GM19438 (cell line): ENCODE measurements at regions not wholly inside any gene's neighbourhood (a gene's known extent, or its start where the extent isn't known, plus 50 kb on each side); places are given as distances from the start of the nearest gene placed in this dataset.

Experiments used
- ATAC-seq: cut with Tn5 transposase; IDR thresholded peaks from one replicate; pipeline ENCODE4 v1.9.1; 2021; ENCODE audit warnings: low read depth; ENCODE audit not compliant: unreplicated experiment

DNA sequence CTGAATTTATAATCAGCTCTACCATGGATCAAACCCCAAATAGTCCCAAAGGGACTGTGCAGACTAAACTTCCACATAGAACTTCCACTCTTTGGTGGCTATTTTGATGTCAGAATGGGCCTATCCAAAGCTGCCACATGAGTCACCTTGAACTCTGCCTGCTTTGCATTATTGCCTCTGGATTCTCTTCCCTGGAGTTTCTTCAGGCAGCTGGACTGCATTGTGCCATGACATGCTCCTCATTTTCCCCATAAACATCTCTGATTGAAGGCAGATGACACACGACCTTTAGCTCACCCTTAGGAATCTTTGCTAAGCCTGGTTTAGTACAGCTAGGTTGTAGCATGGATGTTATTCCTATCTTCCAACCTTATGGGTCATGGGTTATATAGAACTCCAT lies 251.7 kb downstream of the FZD1 start:
- ATAC-seq: no peak

DNA sequence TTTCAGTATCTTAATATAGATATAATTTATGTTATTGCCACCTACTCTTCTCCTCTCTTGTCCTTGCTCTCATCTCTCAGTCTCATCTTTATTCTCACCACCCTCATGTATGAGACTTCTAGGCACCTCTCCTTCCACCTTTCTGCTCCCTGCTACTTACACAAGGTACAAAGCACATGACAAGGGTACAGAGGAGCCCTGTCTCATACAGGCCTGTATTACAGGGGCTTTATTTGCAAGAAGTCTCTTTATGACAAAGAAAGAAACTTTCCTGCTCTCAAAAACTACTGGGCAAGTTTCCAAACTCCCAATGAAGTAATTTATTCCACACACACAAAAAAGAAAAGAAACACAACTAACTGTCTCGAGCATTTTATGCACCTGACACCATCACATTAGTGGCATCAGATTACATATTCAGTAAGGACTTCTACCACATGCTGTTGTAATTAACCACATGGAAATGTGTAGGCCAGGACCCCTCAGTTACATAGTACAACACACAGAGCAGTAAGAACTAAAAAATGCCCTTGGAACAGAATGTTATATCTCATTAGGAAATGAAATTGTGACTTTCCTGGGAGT lies 253.1 kb downstream of the FZD1 start:
- ATAC-seq: no peak

DNA sequence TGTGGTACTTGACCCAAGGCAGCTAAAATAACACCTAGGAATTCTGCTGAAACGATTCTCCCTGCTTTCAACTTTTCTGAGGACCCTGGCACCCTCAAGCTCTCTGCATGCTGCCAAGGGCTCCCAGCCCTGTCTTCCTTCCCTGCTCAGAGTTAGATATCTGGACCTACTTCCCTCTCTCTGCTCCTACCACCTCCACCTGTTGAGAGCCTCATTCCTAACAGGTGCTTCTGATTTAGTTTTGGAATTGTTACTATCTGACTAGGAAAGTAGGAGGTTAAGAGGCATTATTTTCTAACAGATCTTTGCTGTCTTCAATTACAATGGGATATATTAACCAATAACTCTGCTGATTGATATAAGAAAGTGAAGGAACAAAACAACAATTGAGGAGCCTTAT lies 253.8 kb downstream of the FZD1 start:
- no peak for ATAC-seq

DNA sequence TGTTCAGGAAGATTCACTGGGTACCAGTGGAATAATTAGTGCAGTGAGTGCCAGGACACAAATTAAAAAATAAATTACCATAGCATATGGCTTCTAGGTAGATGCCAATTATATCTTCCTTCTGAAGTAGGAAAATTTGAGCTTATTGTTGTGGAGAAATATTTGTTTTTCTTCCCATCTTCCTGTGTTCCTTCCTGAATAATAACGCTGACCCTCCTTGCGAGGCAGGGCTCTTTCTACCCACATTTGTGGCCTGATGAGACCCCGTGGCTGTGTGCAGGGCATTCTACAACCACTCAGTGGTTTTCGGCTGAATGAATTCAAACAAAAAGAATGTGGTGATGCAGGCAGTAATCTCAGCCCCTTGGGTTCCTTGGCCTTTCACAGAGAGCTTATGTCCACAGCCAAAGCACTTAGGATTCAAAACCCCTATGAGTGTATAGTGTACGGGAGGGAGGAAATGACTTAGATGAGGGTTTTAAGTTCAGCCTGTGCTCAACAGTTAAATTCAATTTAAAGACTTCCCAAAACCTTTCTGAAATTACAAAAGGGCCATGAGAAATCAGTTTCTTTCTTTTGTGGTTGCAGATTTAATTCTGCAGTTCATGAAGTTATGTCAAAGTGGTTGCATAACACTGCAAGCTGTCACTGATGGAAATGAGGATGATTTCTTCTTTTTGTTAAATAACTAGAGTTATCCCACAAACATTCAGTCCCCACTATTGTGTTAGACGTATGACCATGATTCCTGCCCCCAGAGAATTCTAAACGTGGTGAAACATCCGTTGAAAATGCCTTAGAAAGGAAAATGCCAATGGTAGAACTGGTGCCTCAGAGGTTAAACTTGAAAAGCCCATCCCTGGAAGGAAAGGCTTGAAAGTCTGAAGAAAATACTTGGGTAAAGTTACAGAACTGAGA lies 255.3 kb downstream of the FZD1 start:
- no peak for ATAC-seq

DNA sequence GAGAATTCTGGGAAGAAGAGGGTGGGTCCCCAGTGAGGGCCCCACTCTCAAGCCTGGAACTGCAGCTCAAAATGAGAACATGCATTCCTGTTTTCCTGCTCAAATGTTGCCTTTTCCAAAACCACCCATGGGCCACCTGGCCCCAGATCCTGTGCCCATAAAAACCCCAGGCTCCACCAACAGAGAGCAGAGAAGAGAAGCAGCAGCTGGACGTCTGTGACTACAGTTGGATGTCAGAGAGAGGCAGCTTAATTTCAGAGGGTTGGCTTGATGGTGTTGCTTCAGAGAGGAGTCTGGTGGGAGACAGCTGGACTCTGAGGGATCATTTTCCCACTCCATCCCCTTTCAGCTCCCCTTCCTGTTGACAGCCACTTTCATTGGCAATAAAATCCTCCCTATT lies 256.4 kb downstream of the FZD1 start:
- no peak for ATAC-seq

DNA sequence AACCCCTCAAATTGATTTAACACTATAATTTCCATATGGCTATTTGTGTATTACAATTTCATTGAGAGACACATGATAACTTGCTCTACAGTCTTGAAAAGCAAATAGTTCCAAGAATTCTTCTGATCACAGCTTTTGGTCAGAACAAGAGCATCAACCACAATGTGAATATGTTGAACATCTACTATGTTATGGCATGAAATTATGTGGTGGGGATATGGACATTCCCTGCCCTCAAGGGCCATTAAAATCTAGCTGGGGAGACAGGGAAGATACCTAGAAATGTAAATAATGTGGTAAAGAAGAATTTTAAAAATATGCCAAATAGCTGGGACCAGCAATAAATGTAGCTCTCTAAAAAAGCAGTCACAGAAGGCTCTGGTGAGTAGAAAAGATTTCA lies 262.2 kb downstream of the FZD1 start:
- ATAC-seq: no peak

DNA sequence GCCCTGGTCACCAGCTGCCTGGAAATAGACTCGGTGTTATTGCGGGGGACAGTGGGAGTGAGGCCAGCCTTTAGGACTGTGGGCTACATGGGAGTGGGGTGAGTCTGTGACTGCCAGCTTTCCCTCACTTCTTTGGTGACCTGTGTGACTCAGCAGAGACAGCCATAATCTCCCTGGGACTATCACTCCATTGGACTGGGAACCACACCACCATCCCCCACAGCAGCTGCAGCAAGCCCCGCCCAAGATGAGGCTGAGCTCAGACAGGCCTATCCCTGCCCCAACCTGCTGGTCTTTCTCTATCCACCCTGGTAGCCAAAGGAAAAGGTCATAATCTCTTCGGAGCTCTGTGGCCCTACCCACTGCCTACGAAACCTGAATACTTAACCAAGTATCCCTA lies 263.2 kb downstream of the FZD1 start:
- no peak for ATAC-seq

DNA sequence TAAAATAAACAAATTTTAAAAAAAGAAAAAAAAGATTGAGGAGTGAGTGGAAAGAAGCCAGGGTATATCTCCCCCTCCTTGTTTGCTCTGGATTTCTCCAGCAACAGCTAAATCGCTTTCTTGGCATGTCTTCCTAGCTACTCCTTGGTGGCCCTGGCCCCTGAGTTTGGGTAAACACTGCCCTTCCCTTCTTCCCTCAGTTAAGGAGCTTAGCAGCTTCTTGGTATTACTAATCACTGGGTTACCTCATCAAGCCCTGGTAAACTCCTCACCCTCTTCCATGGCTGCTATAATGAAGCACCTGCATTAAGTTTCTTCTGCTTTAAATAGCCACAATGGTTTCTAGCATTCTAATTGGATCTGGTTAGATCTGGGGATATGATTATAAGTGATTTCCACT lies 269.8 kb downstream of the FZD1 start:
- no peak for ATAC-seq

DNA sequence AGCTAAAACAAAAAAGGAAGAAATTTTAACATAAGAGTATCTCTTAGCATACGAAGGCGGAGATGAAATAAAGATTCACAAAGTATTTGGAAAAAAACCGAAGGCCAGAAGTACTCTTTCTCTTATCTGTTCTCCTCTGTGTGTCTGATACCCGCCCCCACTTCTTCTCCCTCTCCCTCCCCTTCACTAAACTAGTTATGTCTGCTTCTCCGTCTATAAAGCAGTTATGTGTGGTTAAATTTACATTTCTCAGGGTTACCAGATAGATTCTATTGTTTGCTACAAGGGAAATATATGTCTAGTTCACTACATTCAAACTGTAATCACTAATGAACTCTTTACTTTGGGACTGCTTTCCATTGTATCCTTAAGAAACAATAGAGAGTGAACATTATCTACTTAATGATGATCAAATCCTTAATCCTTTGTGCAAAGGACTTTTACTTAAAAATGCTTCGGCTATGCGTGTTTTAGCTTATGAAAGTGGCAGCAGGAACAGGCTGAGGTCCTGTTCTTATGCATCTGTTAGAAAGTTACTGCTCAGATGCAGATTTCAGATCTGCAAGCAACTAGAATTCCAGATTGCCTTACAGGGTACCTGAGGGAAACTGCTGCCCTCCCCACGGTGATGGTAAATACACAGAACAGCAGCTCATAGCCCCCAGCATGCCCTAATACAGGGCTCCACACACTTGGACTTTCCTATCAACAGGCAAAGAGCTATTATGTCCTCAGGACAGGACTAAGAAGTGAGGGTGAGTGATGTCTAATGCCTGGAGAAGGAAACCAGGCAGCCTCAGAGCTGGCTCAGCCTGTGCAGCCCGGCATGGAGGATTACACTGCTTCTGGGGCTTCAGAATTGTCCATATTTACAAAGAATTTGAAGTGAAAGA lies 273.3 kb downstream of the FZD1 start:
- no peak for ATAC-seq

DNA sequence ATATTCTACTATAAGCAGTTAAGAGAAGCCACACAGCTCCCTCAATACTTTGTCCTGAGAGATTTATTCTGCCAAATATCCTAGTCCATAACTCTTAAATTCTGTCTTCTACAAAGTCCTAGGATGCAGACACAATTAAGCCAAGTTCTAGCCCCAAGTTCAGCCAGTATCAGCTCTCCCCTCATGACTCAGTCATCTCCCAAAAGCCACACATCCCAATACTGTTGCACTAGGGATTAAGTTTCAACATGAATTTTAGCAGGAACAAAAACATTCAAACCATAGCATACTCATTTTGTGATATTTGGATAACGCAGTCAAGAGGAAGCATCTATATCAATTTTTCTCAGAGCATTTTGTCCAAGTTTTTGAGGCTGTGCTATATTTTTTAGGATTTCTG lies 277.4 kb downstream of the FZD1 start:
- ATAC-seq: no peak

DNA sequence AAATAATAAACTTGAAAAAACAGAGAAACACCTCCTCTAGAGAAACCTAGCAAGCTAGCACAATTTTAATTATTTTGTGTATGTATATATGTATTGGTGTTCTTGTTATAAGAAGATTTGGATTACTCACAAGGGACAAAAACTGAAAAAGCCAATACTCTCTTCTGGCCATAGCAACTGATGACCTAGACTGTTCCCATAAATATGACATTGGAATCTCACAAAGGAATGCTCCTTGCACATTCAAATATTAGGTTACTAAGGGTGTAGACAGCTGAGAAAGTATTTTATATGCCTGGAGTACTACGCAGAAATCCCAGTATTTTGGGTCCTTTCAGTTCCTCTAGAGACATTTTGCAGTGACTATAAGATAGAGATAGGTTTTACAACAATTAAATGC lies 279.4 kb downstream of the FZD1 start:
- no peak for ATAC-seq

DNA sequence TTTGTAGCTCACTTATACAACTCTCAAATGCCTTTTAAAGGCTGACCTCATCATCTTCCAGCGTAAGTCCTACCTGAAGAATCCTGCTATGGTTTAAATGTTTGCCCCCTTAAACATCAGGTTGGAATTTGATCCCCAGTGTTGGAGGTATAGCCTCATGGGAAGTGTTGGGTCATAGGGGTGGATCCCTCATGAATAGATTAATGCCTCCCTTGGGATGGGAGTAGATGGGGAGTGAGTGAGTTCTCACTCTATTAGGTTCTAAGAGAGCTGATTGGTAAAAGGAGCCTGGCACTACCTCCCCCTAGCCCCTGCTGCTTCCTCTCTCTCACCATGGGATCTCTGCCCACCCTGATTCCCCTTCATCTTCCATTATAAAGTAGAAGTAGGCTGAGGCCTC lies 285.6 kb downstream of the FZD1 start:
- no peak for ATAC-seq

DNA sequence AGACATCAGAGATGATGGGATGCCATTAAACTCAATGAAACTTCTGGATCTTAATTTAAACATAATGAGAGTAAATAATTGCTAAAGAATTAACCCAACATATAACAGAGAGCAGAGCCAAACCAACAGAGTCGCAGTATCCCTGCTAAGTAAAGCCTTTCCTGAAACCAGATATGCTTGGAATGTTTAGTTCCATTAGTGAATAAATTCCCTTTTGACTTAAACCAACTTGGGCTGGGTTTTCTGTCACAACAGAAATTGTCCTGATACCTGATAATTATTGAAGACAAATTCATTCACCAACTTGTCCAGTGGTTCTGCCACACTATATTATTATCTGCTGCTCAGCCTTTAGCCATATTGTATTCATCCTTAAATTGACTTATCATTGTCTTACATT lies 286.7 kb downstream of the FZD1 start:
- no peak for ATAC-seq

DNA sequence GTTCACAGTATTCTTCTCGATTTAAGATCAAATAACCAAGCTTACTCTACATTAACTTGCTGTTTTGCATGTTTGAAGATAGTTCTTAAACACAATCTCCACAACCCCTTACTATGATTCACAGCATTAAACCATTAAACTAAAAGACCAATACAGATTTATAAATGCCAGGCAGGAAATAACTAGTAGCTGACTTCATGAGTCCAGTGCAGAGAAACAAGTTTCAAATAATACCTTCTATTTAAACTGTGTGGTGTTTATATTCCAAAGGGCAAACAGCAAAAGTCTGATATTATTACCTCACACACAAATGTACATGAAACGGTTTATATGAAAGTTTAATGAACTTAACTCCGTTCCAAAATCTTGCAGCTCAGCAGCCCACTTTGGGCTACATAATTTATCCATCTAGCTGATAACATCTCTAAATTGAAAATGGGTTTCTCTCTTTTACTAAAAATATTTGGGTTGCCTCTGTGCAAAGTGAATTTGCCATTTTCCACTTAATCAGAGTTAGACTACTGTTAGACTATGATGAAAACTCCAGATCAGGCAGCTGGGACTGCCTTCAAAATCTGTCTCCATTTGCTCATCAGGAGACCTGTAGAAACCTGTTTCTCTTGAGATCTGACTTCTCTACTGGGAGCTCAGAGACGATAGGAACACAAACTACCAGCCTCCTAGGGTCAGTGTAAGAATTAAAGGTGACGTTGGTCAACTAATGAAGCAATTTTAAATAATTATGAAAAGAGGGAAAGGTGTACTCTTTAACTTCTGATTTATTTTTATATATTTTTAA lies 287.3 kb downstream of the FZD1 start:
- ATAC-seq: no peak

DNA sequence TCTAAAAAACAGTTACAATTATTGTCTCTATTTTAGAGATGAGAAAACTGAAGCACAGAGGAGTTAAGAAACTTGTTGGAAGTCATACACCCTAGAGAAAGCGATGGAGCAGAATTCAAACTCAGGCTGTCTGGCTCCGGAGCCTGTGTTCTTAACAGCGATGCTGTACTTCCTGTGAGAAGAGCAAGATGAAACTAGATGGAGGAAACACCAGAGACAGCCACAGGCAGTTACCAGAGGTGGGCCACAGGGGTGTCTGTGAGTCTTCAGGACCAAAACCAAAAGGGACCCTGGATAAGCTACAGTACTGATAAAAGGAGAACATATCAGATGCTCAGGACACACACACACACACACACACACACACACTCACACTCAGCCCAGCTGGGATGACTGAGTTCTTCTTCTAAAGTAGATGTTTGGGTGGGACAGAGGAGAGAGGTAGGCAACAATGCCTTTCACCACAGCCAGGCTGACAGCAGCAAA lies 289.2 kb downstream of the FZD1 start:
- ATAC-seq: no peak

DNA sequence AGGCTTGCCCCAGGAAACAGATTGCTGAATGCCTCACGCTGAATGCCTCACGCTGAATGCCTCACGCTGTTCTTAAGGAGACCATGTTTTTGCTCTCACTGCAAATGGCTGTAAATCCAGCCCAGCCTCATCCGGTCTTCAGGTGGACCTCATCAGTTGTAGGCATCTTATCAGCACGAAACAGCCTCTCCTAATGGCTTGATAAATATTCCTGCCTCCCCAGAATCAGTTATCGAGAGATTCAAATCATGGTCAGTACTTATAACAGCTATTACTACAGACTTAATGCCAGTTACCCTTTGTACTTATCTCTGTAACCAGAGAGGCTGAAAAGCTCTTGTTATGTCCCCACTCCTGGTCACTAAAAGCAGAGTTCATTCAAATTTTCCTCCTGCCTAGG lies 290.6 kb downstream of the FZD1 start:
- no peak for ATAC-seq

DNA sequence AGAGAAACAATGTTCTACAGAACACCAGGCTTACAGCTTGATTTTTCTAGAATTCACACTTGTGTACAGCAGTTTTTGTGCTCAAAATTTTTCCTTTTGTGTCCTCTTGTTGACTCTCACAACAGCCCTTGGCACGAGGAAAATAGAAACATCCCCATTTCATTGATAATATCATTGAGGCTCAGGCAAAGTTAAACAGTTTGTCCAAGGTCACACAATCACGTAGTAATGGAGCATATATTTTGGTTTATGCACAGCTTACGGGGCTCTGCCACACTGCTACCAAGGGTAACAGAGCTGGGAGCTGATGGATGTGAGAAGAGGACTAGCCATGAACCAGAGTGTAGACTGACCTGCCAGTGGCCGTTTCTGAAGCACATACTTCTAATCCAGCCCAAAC lies 292.0 kb downstream of the FZD1 start:
- no peak for ATAC-seq

DNA sequence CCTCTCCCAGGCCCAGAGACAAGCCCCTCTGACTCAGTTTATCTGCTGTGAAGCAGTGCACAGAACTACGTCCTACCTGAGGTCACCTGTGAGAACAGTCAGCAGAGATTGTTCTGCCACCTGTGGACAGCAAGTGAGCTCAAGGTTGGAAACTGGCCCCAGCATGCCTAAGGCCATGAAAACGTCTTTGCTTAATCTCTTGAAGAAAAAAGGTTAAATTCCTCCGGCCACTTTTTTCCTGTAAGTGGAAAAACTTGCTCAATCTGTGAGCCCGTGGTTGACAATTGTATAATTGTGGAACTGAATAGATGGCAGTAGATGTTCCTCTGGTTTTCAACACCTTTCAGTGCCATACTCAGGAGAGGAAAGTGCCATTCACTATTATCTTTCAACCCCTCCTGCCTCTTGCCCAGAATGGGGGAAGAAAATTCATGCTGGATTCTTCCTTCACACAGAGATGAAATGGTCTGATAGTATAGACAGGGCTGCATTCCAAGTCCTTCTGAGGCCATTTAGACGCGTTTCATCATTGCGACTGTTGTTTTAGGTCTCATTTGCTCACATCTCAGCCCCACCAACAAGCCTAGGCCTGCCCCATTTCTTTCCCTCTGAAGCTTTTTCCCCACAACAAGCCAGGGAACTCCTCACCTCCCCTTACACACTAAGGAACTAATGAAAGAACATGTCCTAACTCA lies 292.9 kb downstream of the FZD1 start:
- no peak for ATAC-seq

DNA sequence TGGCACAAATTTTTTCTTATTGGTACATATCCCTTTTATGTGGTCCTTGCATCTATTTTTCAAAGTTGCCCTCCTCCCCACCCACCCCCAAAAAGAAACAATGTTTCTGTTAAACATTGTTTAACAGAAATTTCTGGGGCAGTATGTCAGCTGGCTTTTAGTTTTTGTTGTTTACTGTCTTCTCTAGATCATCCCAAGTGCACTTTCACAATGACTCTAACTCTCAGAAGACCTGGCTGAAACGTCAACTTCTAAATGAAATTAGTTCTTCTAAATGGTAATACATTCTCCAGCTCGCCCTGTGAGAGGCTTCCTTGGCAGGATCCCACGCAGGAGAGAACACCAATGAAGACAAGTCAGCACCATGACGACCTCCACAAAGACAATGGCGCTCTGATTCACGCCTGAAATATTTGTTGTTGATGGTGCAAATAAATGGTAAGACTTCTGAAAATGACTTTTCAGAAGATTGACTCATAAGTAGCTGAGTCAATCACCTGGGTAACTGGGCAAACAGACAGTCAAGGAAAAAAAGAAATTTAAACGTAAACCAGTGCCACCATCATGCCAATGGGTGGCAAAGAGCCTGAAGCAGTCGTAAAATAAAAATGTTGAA lies 293.7 kb downstream of the FZD1 start:
- peak; percentile 81 for ATAC-seq
